ENCODE measurements at regions not wholly inside any gene's neighbourhood (a gene's known extent, or its start where the extent isn't known, plus 50 kb on each side); places are given as distances from the start of the nearest gene placed in this dataset.

GRCh38 chr11:107172996-107173395 is 154.7 kb upstream of the GUCY1A2 start:
- TF ChIP-seq CTCF (IDR thresholded peaks at IDR 0.05) = no peak
- no peaks in the 10 kb centered on the region for H3K36me3 ChIP-seq
- H3K9me3 ChIP-seq = peaks cover 0 to 36% (median 0%) of the 10 kb centered on the region in 11 donors
- H3K4me3 ChIP-seq = no peak overlapping the region
- ATAC-seq (no peak), DNase-seq (no peak)
- H3K4me1 ChIP-seq = no peaks in the 10 kb centered on the region
- no peak overlapping the region for H3K27ac ChIP-seq
- intact Hi-C loops (cut with DNase I) = no loop called here
- H3K27me3 ChIP-seq = no peaks in the 10 kb centered on the region
- WGBS, 2 donors = 51 to 65% methylated on average over 2 of the region's 2 CpGs

DNA sequence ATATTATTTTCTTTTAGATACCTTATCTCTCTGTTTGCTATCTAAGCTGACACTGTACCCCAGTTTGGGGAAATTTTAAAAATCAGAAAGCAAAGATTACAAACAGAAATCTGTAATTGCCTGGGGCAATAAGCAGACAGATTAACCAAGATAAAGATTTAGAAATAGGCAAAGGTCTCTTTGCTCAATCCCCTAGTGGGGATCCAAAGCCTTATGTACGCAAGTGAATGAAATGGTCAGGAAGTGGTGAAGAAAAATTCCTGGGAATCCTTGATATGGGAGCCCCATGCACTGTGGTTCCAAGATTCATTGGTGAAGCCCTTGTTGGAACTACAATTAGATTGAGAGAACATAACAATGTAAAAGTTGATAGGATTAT is 139.5 kb upstream of the GUCY1A2 start:
- intact Hi-C loops (cut with DNase I) = no loop called here
- H3K27ac ChIP-seq = no peak overlapping the region
- no peaks in the 10 kb centered on the region for H3K36me3 ChIP-seq
- ATAC-seq (no peak), DNase-seq (no peak)
- no peaks in the 10 kb centered on the region for H3K4me1 ChIP-seq
- H3K27me3 ChIP-seq = no peaks in the 10 kb centered on the region
- 0 to 67% methylated on average over 1 of the region's 1 CpG for WGBS, 2 donors
- H3K4me3 ChIP-seq = no peak overlapping the region
- H3K9me3 ChIP-seq = no peaks in the 10 kb centered on the region
- no peak for TF ChIP-seq CTCF (IDR thresholded peaks at IDR 0.05)

- no peak for TF ChIP-seq CTCF (IDR thresholded peaks at IDR 0.05)
- no peak overlapping the region for H3K27ac ChIP-seq
- no peaks in the 10 kb centered on the region for H3K4me1 ChIP-seq
- no peaks in the 10 kb centered on the region for H3K9me3 ChIP-seq
- WGBS, 2 donors = 36 to 45% methylated on average over 3 of the region's 3 CpGs
- H3K36me3 ChIP-seq = no peaks in the 10 kb centered on the region
- no peak for ATAC-seq
- no peaks in the 10 kb centered on the region for H3K27me3 ChIP-seq
- H3K4me3 ChIP-seq = no peak overlapping the region
- intact Hi-C loops (cut with DNase I) = no loop called here
- DNase-seq = no peak
These were observed 139.0 kb upstream of the GUCY1A2 start for GRCh38 chr11:107157146-107157808.

DNA sequence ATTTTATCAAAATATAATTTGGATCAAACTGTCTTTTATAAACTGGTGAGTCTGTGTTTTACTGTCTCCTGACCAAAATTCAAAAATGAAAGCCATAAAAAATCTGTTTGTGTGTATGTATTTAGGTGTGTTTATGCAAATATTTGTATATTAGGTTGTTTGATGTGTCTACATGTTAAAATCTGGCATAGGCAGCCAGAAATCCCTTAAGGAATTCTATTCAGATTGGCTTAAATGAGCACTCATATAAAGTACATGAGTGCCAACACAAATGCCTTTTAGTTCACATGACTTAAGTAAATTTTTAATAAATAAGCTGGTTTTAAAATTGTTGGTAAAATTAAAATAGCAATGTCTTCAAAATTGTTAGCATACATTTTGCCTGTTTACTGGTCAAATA is 133.3 kb upstream of the GUCY1A2 start:
- Histone ChIP-seq H3K4me3 (no peak overlapping the region), H3K36me3 (no peaks in the 10 kb centered on the region), H3K27ac (no peak overlapping the region), H3K9me3 (peaks cover 0 to 8% (median 0%) of the 10 kb centered on the region in 11 donors), H3K27me3 (no peaks in the 10 kb centered on the region), H3K4me1 (no peaks in the 10 kb centered on the region)
- TF ChIP-seq CTCF (IDR thresholded peaks at IDR 0.05) = no peak
- DNase-seq (no peak), ATAC-seq (no peak)
- intact Hi-C loops (cut with DNase I) = no loop called here

Data from heart right ventricle (tissue), 16 donors.